Activated T-helper 2 cell treated with anti-CD3 and anti-CD28 coated beads, Interferon-gamma antibody, Interleukin-2, Interleukin-4, amounts not matched to agents 10 μg/mL and 5 μg/mL and 100 μg/mL, durations not matched to agents 14 hours and 24 hours and 36 hours (primary cell): ENCODE measurements at regions not wholly inside any gene's neighbourhood (a gene's known extent, or its start where the extent isn't known, plus 50 kb on each side); places are given as distances from the start of the nearest gene placed in this dataset.

Experiments used
- DNase-seq: peaks from one replicate; pipeline ENCODE4 v3.0.0; 2021; ENCODE audit warnings: low spot score
- H3K27ac Mint-ChIP-seq: one replicate; pipeline ENCODE4 v1.8.0; 2021; ENCODE audit warnings: mixed read lengths
- H3K27me3 Mint-ChIP-seq: one replicate; pipeline ENCODE4 v1.8.0; 2021; ENCODE audit warnings: low read depth, mixed read lengths
- H3K36me3 Mint-ChIP-seq: one replicate; pipeline ENCODE4 v1.8.0; 2021; ENCODE audit warnings: low read depth, mixed read lengths
- H3K4me1 Mint-ChIP-seq: one replicate; pipeline ENCODE4 v1.8.0; 2021; ENCODE audit warnings: low read depth, mixed read lengths
- H3K4me3 Mint-ChIP-seq: one replicate; pipeline ENCODE4 v1.8.0; 2021; ENCODE audit warnings: low read depth, mild to moderate bottlenecking, moderate library complexity, mixed read lengths
- H3K9me3 Mint-ChIP-seq: one replicate; pipeline ENCODE4 v1.8.0; 2021; ENCODE audit warnings: mixed read lengths
- intact Hi-C: fragments of 100-400 bp; cut with micrococcal nuclease; formaldehyde crosslinking; loops from one replicate; pipeline ENCODE4 v1.15.1; 2023

- intact Hi-C loops, result no loop called here
Measured at GRCh38 chr6:9647071-9647445, 767.8 kb downstream of the TFAP2A start.

DNA sequence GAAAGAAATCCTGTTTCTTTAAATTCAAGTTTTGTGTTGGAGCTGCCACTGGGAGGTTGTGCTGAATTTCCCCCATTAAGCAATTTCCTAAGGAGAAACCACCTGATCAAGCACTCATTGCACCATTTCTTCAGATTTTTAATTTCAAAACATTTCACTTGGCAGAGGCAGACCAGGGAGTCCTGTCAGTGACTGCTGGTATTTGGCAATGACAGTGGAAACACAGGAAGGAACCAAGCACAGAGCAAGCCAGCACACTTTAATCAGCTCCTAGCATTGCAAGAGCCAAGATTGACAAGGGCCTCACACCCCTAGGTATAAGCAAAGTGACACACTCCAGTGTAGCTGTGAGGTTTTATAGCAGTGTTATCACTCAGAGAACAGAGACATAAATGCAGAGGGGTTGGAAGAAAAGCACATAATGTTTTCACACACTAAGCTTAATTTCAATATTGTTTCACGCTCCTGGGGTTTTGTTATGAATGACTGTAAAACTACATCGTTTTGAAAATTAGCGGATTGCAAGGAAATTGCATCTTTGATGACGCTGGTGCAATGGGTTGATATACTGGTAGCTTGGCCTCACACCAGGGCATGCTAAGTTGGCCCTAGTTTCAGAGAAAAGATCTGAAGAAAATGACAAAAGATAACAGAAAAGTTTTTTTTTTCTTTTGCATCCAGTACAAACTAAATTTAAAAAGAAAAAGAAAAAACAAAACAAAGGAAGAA, 768.4 kb downstream of the TFAP2A start:
- peaks cover 16% of the 10 kb centered on the region for H3K9me3 Mint-ChIP-seq
- H3K4me3 Mint-ChIP-seq, result no peak overlapping the region

More at GRCh38 chr6:9647071-9647445, 767.8 kb downstream of the TFAP2A start:
- H3K36me3 Mint-ChIP-seq, result no peaks in the 10 kb centered on the region
- H3K9me3 Mint-ChIP-seq, result peaks cover 16% of the 10 kb centered on the region
- H3K4me3 Mint-ChIP-seq, result no peak overlapping the region
- H3K27me3 Mint-ChIP-seq, result no peaks in the 10 kb centered on the region
- DNase-seq, result no peak
- H3K27ac Mint-ChIP-seq, result no peak overlapping the region
- H3K4me1 Mint-ChIP-seq, result no peaks in the 10 kb centered on the region

GRCh38 chr6:9638861-9639260, 776.0 kb downstream of the TFAP2A start:
- H3K27me3 Mint-ChIP-seq, result no peaks in the 10 kb centered on the region
- H3K9me3 Mint-ChIP-seq, result peaks cover 8% of the 10 kb centered on the region
- no peak overlapping the region for H3K4me3 Mint-ChIP-seq
- no peak overlapping the region for H3K27ac Mint-ChIP-seq
- H3K4me1 Mint-ChIP-seq, result no peaks in the 10 kb centered on the region
- no peak for DNase-seq
- intact Hi-C loops, result no loop called here
- no peaks in the 10 kb centered on the region for H3K36me3 Mint-ChIP-seq

More for the DNA sequence above, 768.4 kb downstream of the TFAP2A start:
- no peaks in the 10 kb centered on the region for H3K27me3 Mint-ChIP-seq
- no peaks in the 10 kb centered on the region for H3K36me3 Mint-ChIP-seq
- DNase-seq, result no peak
- no peak overlapping the region for H3K27ac Mint-ChIP-seq
- intact Hi-C loops, result no loop called here
- no peaks in the 10 kb centered on the region for H3K4me1 Mint-ChIP-seq

GRCh38 chr6:9634776-9635175, 780.1 kb downstream of the TFAP2A start:
- Mint-ChIP-seq H3K9me3 (peaks cover 13% of the 10 kb centered on the region), H3K4me1 (no peaks in the 10 kb centered on the region), H3K27me3 (no peaks in the 10 kb centered on the region), H3K27ac (no peak overlapping the region), H3K4me3 (no peak overlapping the region), H3K36me3 (no peaks in the 10 kb centered on the region)
- no peak for DNase-seq
- intact Hi-C loops, result no loop called here

- no peaks in the 10 kb centered on the region for H3K4me1 Mint-ChIP-seq
- H3K27me3 Mint-ChIP-seq, result no peaks in the 10 kb centered on the region
- intact Hi-C loops, result no loop called here
- DNase-seq, result no peak
- H3K4me3 Mint-ChIP-seq, result no peak overlapping the region
- H3K36me3 Mint-ChIP-seq, result no peaks in the 10 kb centered on the region
- peaks cover 16% of the 10 kb centered on the region for H3K9me3 Mint-ChIP-seq
- no peak overlapping the region for H3K27ac Mint-ChIP-seq
Measured at GRCh38 chr6:9632026-9632425, 782.8 kb downstream of the TFAP2A start.

- Mint-ChIP-seq H3K36me3 (no peaks in the 10 kb centered on the region), H3K27me3 (no peaks in the 10 kb centered on the region), H3K9me3 (peaks cover 25% of the 10 kb centered on the region), H3K4me3 (no peak overlapping the region), H3K4me1 (no peaks in the 10 kb centered on the region), H3K27ac (no peak overlapping the region)
- DNase-seq, result no peak
- intact Hi-C loops, result no loop called here
Measured at GRCh38 chr6:9628819-9629218, 786.1 kb downstream of the TFAP2A start.

- DNase-seq, result no peak
- intact Hi-C loops, result no loop called here
- Mint-ChIP-seq H3K9me3 (peaks cover 28% of the 10 kb centered on the region), H3K27me3 (no peaks in the 10 kb centered on the region), H3K4me3 (no peak overlapping the region), H3K4me1 (no peaks in the 10 kb centered on the region), H3K27ac (no peak overlapping the region), H3K36me3 (no peaks in the 10 kb centered on the region)
Measured at GRCh38 chr6:9627916-9628315, 787.0 kb downstream of the TFAP2A start.

DNA sequence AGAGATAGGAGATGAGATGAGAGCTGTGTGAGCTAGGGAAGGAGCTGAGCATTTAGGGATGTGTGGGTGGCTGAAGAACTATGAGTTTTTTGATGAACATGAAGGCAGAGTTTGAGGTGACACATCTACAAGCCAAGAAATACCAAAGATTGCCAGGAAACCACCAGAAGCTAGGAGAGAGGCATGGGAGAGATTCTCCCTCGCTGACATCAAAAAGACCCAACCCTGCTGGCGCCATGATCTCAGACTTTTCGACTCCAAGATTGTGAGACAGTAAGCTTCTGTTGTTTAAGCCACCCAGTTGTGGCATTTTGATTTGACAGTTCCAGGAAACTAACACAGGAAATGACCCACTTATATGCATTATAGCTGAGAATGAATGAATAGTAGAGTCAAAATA, 790.9 kb downstream of the TFAP2A start:
- no peak overlapping the region for H3K4me3 Mint-ChIP-seq
- peaks cover 19% of the 10 kb centered on the region for H3K9me3 Mint-ChIP-seq
- H3K27ac Mint-ChIP-seq, result no peak overlapping the region
- H3K27me3 Mint-ChIP-seq, result no peaks in the 10 kb centered on the region
- DNase-seq, result no peak
- no peaks in the 10 kb centered on the region for H3K36me3 Mint-ChIP-seq
- intact Hi-C loops, result no loop called here
- no peaks in the 10 kb centered on the region for H3K4me1 Mint-ChIP-seq

DNA sequence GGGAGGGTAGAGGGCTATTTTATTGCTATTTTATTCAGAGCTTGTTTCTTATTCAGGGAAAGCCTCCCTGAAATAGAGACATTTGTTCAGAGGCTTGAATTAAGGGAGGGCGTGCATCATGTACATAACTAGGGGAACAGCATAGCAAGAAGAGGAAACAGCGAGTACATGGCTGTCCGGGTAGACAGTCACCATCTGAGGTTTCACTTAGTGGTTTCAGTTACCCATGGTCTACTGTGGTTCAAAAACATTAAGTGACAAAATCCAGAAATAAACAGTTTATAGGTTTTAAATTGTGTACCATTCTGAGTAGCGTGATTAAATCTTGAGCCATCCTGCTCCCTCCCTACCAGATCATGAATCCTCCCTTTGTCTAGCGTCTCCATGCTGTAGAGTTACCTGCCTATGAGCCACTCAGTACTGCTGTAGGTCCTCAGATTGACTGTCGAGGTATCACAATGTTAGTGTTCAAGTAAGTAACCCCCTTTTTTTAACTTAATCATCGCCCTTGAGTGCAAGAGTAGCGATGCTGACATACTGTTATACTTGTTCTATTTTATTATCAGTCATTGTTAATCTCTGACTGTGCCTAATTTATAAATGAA, 791.5 kb downstream of the TFAP2A start:
- no peak for DNase-seq
- no peaks in the 10 kb centered on the region for H3K4me1 Mint-ChIP-seq
- H3K27ac Mint-ChIP-seq, result no peak overlapping the region
- H3K9me3 Mint-ChIP-seq, result peaks cover 19% of the 10 kb centered on the region
- no peak overlapping the region for H3K4me3 Mint-ChIP-seq
- H3K36me3 Mint-ChIP-seq, result no peaks in the 10 kb centered on the region
- no peaks in the 10 kb centered on the region for H3K27me3 Mint-ChIP-seq
- intact Hi-C loops, result no loop called here

GRCh38 chr6:9621276-9621675, 793.6 kb downstream of the TFAP2A start:
- intact Hi-C loops, result no loop called here
- H3K4me3 Mint-ChIP-seq, result no peak overlapping the region
- no peak overlapping the region for H3K27ac Mint-ChIP-seq

DNA sequence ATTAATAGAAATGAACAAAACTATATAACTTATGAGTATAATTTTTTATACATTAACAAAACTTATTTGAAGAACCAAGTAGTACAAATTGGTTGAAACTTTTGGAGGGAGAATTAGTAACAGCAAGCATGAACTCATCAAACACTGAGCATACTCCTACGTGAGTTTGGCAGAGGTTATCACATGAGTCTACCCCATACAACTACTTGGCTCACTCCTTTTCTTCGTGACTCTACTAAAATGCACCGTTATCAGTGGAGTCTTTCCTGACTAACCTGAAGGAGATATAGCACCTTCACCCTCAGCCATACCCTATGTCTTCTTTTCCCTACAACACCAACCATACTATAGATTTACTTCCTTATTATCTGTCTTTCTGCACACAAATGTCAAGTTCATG, 794.2 kb downstream of the TFAP2A start:
- intact Hi-C loops, result no loop called here
- Mint-ChIP-seq H3K4me1 (no peaks in the 10 kb centered on the region), H3K9me3 (peaks cover 12% of the 10 kb centered on the region), H3K27me3 (no peaks in the 10 kb centered on the region), H3K4me3 (no peak overlapping the region), H3K27ac (no peak overlapping the region), H3K36me3 (no peaks in the 10 kb centered on the region)
- no peak for DNase-seq

More at GRCh38 chr6:9621276-9621675, 793.6 kb downstream of the TFAP2A start:
- Mint-ChIP-seq H3K27me3 (no peaks in the 10 kb centered on the region), H3K36me3 (no peaks in the 10 kb centered on the region), H3K9me3 (peaks cover 12% of the 10 kb centered on the region), H3K4me1 (no peaks in the 10 kb centered on the region)
- DNase-seq, result no peak

- H3K27me3 Mint-ChIP-seq, result no peaks in the 10 kb centered on the region
- intact Hi-C loops, result no loop called here
- H3K27ac Mint-ChIP-seq, result no peak overlapping the region
- H3K4me1 Mint-ChIP-seq, result no peaks in the 10 kb centered on the region
- DNase-seq, result no peak
- H3K36me3 Mint-ChIP-seq, result no peaks in the 10 kb centered on the region
- no peak overlapping the region for H3K4me3 Mint-ChIP-seq
- H3K9me3 Mint-ChIP-seq, result peaks cover 12% of the 10 kb centered on the region
Measured at GRCh38 chr6:9620263-9620662, 794.6 kb downstream of the TFAP2A start.

DNA sequence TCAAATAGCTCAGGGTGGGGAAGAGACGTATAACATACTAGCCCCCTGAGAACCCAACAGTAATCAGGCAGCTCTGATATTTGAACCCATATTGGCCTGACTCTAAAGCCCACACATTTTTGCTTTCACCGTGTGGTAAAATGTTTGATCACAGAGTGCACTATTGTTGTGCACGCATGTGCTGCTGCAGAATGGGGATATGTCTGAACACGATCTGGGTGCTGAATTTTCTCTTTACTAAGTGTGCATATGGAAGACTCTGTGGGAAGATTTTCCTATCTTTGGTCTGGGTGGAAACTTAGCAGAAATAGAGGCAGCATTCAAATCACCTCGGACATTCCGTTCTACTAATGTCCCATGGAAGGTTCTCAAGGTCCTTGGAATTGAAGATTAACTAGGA, 800.1 kb downstream of the TFAP2A start:
- H3K36me3 Mint-ChIP-seq, result no peaks in the 10 kb centered on the region
- H3K27me3 Mint-ChIP-seq, result no peaks in the 10 kb centered on the region
- DNase-seq, result no peak
- no peak overlapping the region for H3K4me3 Mint-ChIP-seq
- intact Hi-C loops, result no loop called here
- no peak overlapping the region for H3K27ac Mint-ChIP-seq
- no peaks in the 10 kb centered on the region for H3K4me1 Mint-ChIP-seq
- H3K9me3 Mint-ChIP-seq, result no peaks in the 10 kb centered on the region
